ENCODE measurements at regions not wholly inside any gene's neighbourhood (a gene's known extent, or its start where the extent isn't known, plus 50 kb on each side); places are given as distances from the start of the nearest gene placed in this dataset.
"Not testable (repeated sequence)": the region's sequence is repeated elsewhere in the genome, so short reads cannot be mapped to it uniquely, and the experiment has no call there.

- intact Hi-C loops (cut with DNase I): no loop called here
- no peak for DNase-seq (ENCODE audit: low spot score)
These were observed 168.5 kb upstream of the MXRA5 start for GRCh38 chrX:3514996-3515395.

GRCh38 chrX:3512150-3512549, 165.7 kb upstream of the MXRA5 start:
- intact Hi-C loops (cut with DNase I): not testable (repeated sequence)

GRCh38 chrX:3509934-3510333, 163.5 kb upstream of the MXRA5 start:
- no peak for DNase-seq (ENCODE audit: low spot score)
- intact Hi-C loops (cut with DNase I): no loop called here

More at GRCh38 chrX:3512150-3512549, 165.7 kb upstream of the MXRA5 start:
- not testable (repeated sequence) for DNase-seq (ENCODE audit: low spot score)

- intact Hi-C loops (cut with DNase I): no loop called here
- DNase-seq (ENCODE audit: low spot score): no peak
These were observed 158.5 kb upstream of the MXRA5 start for GRCh38 chrX:3504916-3505315.

- no peak for DNase-seq (ENCODE audit: low spot score)
- intact Hi-C loops (cut with DNase I): no loop called here
These were observed 155.5 kb upstream of the MXRA5 start for GRCh38 chrX:3501833-3502535.

- DNase-seq (ENCODE audit: low spot score); intact Hi-C loops (cut with DNase I): not testable (repeated sequence)
These were observed 149.7 kb upstream of the MXRA5 start for GRCh38 chrX:3495836-3496769.

GRCh38 chrX:3493605-3494004, 147.2 kb upstream of the MXRA5 start:
- intact Hi-C loops (cut with DNase I): no loop called here
- no peak for DNase-seq (ENCODE audit: low spot score)

GRCh38 chrX:3485727-3486126, 139.3 kb upstream of the MXRA5 start:
- intact Hi-C loops (cut with DNase I): no loop called here
- DNase-seq (ENCODE audit: low spot score): no peak

GRCh38 chrX:3479026-3479425, 132.6 kb upstream of the MXRA5 start:
- intact Hi-C loops (cut with DNase I): no loop called here
- DNase-seq (ENCODE audit: low spot score): no peak

- intact Hi-C loops (cut with DNase I): no loop called here
- DNase-seq (ENCODE audit: low spot score): no peak
These were observed 130.5 kb upstream of the MXRA5 start for GRCh38 chrX:3476973-3477372.

- DNase-seq (ENCODE audit: low spot score); intact Hi-C loops (cut with DNase I): not testable (repeated sequence)
These were observed 123.8 kb upstream of the MXRA5 start for GRCh38 chrX:3470211-3470679.

- intact Hi-C loops (cut with DNase I): no loop called here
These were observed 121.6 kb upstream of the MXRA5 start for GRCh38 chrX:3468031-3468430.

GRCh38 chrX:3465017-3465416, 118.6 kb upstream of the MXRA5 start:
- no peak for DNase-seq (ENCODE audit: low spot score)
- intact Hi-C loops (cut with DNase I): no loop called here

More at GRCh38 chrX:3468031-3468430, 121.6 kb upstream of the MXRA5 start:
- DNase-seq (ENCODE audit: low spot score): no peak

- DNase-seq (ENCODE audit: low spot score): no peak
- intact Hi-C loops (cut with DNase I): no loop called here
These were observed 115.7 kb upstream of the MXRA5 start for GRCh38 chrX:3462166-3462508.

- intact Hi-C loops (cut with DNase I): no loop called here
- no peak for DNase-seq (ENCODE audit: low spot score)
These were observed 115.1 kb upstream of the MXRA5 start for GRCh38 chrX:3461397-3462165.

GRCh38 chrX:3455796-3456195, 109.3 kb upstream of the MXRA5 start:
- DNase-seq (ENCODE audit: low spot score): no peak

GRCh38 chrX:3451571-3451970, 105.1 kb upstream of the MXRA5 start:
- intact Hi-C loops (cut with DNase I): no loop called here

More at GRCh38 chrX:3455796-3456195, 109.3 kb upstream of the MXRA5 start:
- intact Hi-C loops (cut with DNase I): no loop called here

GRCh38 chrX:3450881-3451570, 104.6 kb upstream of the MXRA5 start:
- intact Hi-C loops (cut with DNase I): no loop called here
- no peak for DNase-seq (ENCODE audit: low spot score)

More at GRCh38 chrX:3451571-3451970, 105.1 kb upstream of the MXRA5 start:
- DNase-seq (ENCODE audit: low spot score): no peak

- DNase-seq (ENCODE audit: low spot score): no peak
- intact Hi-C loops (cut with DNase I): no loop called here
These were observed 102.8 kb upstream of the MXRA5 start for GRCh38 chrX:3449287-3449686.

All from cardiac septum (tissue), 1 donor.